K562 (cell line): ENCODE measurements at regions not wholly inside any gene's neighbourhood (a gene's known extent, or its start where the extent isn't known, plus 50 kb on each side); places are given as distances from the start of the nearest gene placed in this dataset.

ENCODE experiments used
- CHCHD3 ChIP-seq: fragments of 250-450 bp; sonication (Bioruptor Pico); IDR thresholded peaks from 2 replicates; pipeline ENCODE4 v2.1.2; 2022; ENCODE audit warnings: mild to moderate bottlenecking
- COPS2 ChIP-seq: fragments of 450-650 bp; conservative IDR thresholded peaks from 2 replicates; pipeline ENCODE4 v1.6.1; 2016; ENCODE audit warnings: mild to moderate bottlenecking, moderate library complexity
- DDX20 ChIP-seq: fragments of 450-650 bp; IDR thresholded peaks from 2 replicates; pipeline ENCODE4 v1.6.1; 2016; ENCODE audit warnings: missing genetic modification characterization, low read depth, mild to moderate bottlenecking, missing compliant biosample characterization, moderate library complexity
- EGR1 ChIP-seq: fragments of 450-650 bp; conservative IDR thresholded peaks from 2 replicates; pipeline ENCODE4 v1.6.1; 2017; ENCODE audit warnings: mild to moderate bottlenecking
- ELK3 ChIP-seq: fragments of 450-650 bp; formaldehyde crosslinking; IDR thresholded peaks from 2 replicates; pipeline ENCODE4 v1.4.0; 2020; ENCODE audit warnings: mild to moderate bottlenecking
- HDAC3 ChIP-seq: fragments of 450-650 bp; IDR thresholded peaks from 2 replicates; pipeline ENCODE4 v1.6.1; 2018; ENCODE audit warnings: borderline replicate concordance, mild to moderate bottlenecking, moderate library complexity; ENCODE audit not compliant: partially characterized antibody
- LCOR ChIP-seq: sonication (generic); formaldehyde crosslinking; IDR thresholded peaks from 2 replicates; pipeline ENCODE4 v1.8.0; 2022; ENCODE audit warnings: mild to moderate bottlenecking, missing genetic modification reagents
- MBD2 ChIP-seq: sonication (generic); IDR thresholded peaks from 2 replicates; pipeline ENCODE4 v1.6.1; 2016; ENCODE audit warnings: low read depth, borderline replicate concordance
- POLR2AphosphoS5 ChIP-seq: IDR thresholded peaks from 2 replicates; pipeline ENCODE4 v1.6.1; 2011; ENCODE audit warnings: mild to moderate bottlenecking, low read depth, low read length, moderate library complexity; ENCODE audit not compliant: control insufficient read depth, insufficient read depth
- POLR3G ChIP-seq: IDR thresholded peaks from 2 replicates; pipeline ENCODE4 v1.6.1; 2011; ENCODE audit not compliant: insufficient read length, insufficient replicate concordance; ENCODE audit errors: extremely low read depth
- PRDM10 ChIP-seq: fragments of 450-650 bp; IDR thresholded peaks from 2 replicates; pipeline ENCODE4 v1.6.1; 2018; ENCODE audit not compliant: partially characterized antibody
- PTRF ChIP-seq: fragments of 450-650 bp; IDR thresholded peaks from 2 replicates; pipeline ENCODE4 v1.6.1; 2016; ENCODE audit warnings: mild to moderate bottlenecking, missing genetic modification characterization, missing compliant biosample characterization
- SIN3B ChIP-seq: fragments of 450-650 bp; IDR thresholded peaks from 2 replicates; pipeline ENCODE4 v1.6.1; 2017; ENCODE audit warnings: low read depth, mild to moderate bottlenecking, moderate library complexity
- SMAD2 ChIP-seq: fragments of 150-350 bp; IDR thresholded peaks from 2 replicates; pipeline ENCODE4 v1.6.1; 2014; ENCODE audit warnings: low read depth, mild to moderate bottlenecking, low read length
- SMARCB1 ChIP-seq: IDR thresholded peaks from 2 replicates; pipeline ENCODE4 v1.6.1; 2011; ENCODE audit warnings: improper control_type of control experiment, low read depth; ENCODE audit not compliant: insufficient read length
- STAT5A ChIP-seq: IDR thresholded peaks from 2 replicates; pipeline ENCODE4 v1.6.1; 2012; ENCODE audit warnings: low read length, inconsistent platforms, borderline replicate concordance
- TBL1XR1 ChIP-seq, 2 experiments: IDR thresholded peaks; 2 replicates each; pipeline ENCODE4 v1.6.1; 2012; ENCODE audit warnings: improper control_type of control experiment in 2 of 2, low read length in 2 of 2, mild to moderate bottlenecking in 1 of 2
- XRCC5 ChIP-seq: fragments of 200-400 bp; formaldehyde crosslinking; IDR thresholded peaks from 2 replicates; pipeline ENCODE4 v1.6.1; 2017; ENCODE audit warnings: low read depth, mild to moderate bottlenecking, low read length
- ZFX ChIP-seq: sonication (generic); formaldehyde crosslinking; IDR thresholded peaks from 2 replicates; pipeline ENCODE4 v1.8.0; 2022; ENCODE audit warnings: mild to moderate bottlenecking, missing genetic modification reagents, moderate library complexity
- ZKSCAN1 ChIP-seq: fragments of 150-350 bp; IDR thresholded peaks from 2 replicates; pipeline ENCODE4 v1.6.1; 2016; ENCODE audit warnings: low read depth, low read length
- ZNF184 ChIP-seq: sonication (generic); formaldehyde crosslinking; IDR thresholded peaks from 2 replicates; pipeline ENCODE4 v1.5.0; 2020; ENCODE audit warnings: missing genetic modification reagents
- TF ChIP-seq, protein P1 (sequence below): fragments of 250-450 bp; sonication (Bioruptor Pico); IDR thresholded peaks from 2 replicates; pipeline ENCODE4 v1.4.0; 2020; ENCODE audit warnings: mild to moderate bottlenecking, moderate library complexity
- TF ChIP-seq, protein P2 (sequence below): fragments of 250-450 bp; sonication (Bioruptor Pico); IDR thresholded peaks from 2 replicates; pipeline ENCODE4 v1.8.0; 2022; ENCODE audit warnings: moderate library complexity, mild to moderate bottlenecking, inconsistent platforms
- TF ChIP-seq, protein P3 (sequence below), 2 experiments: fragments of 250-450 bp in 1 of 2; fragments of 450-650 bp in 1 of 2; sonication (Bioruptor Pico) in 1 of 2; IDR thresholded peaks; 2 replicates each; pipeline versions ENCODE4 v1.6.1 to v1.8.0; 2016 to 2021; ENCODE audit warnings: mild to moderate bottlenecking in 2 of 2, moderate library complexity in 2 of 2, missing compliant biosample characterization in 1 of 2, missing genetic modification characterization in 1 of 2

- no peak for TF ChIP-seq POLR2AphosphoS5
- no peak for TF ChIP-seq PTRF (tag)
- no peak for TF ChIP-seq STAT5A
- TF ChIP-seq MBD2, result no peak
- TF ChIP-seq SMARCB1, result no peak
- TF ChIP-seq CHCHD3, result no peak
- TF ChIP-seq TBL1XR1 (IDR thresholded peaks at IDR 0.05; ENCODE audit: low read length in 2 of 2), result no peak
- TF ChIP-seq XRCC5, result no peak
- TF ChIP-seq, protein P1, sequence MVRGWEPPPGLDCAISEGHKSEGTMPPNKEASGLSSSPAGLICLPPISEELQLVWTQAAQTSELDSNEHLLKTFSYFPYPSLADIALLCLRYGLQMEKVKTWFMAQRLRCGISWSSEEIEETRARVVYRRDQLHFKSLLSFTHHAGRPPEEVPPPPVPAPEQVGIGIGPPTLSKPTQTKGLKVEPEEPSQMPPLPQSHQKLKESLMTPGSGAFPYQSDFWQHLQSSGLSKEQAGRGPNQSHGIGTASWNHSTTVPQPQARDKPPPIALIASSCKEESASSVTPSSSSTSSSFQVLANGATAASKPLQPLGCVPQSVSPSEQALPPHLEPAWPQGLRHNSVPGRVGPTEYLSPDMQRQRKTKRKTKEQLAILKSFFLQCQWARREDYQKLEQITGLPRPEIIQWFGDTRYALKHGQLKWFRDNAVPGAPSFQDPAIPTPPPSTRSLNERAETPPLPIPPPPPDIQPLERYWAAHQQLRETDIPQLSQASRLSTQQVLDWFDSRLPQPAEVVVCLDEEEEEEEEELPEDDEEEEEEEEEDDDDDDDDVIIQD (CRISPR knock-in tag), result no peak
- TF ChIP-seq POLR3G, result no peak
- no peak for TF ChIP-seq HDAC3
- no peak for TF ChIP-seq ELK3 (CRISPR knock-in tag)
- peak; percentile 84 for TF ChIP-seq PRDM10
- TF ChIP-seq SIN3B, result no peak
- TF ChIP-seq EGR1, result 0 out of 2 replicates have a peak, but pooled peaks have one; percentile 15
- TF ChIP-seq LCOR (CRISPR knock-in tag), result no peak
- TF ChIP-seq COPS2, result no peak
- TF ChIP-seq DDX20 (tag), result no peak
- no peak for TF ChIP-seq ZNF184 (CRISPR knock-in tag)
- TF ChIP-seq, protein P2, sequence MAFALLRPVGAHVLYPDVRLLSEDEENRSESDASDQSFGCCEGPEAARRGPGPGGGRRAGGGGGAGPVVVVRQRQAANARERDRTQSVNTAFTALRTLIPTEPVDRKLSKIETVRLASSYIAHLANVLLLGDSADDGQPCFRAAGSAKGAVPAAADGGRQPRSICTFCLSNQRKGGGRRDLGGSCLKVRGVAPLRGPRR (CRISPR knock-in tag), result no peak
- TF ChIP-seq ZFX (CRISPR knock-in tag), result no peak
- TF ChIP-seq, protein P3, sequence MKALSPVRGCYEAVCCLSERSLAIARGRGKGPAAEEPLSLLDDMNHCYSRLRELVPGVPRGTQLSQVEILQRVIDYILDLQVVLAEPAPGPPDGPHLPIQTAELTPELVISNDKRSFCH (CRISPR knock-in tag; IDR thresholded peaks at IDR 0.05), result no peak
- TF ChIP-seq, protein P3 (tag; IDR thresholded peaks at IDR 0.05), result peak; percentile 57
- TF ChIP-seq ZKSCAN1, result no peak
- no peak for TF ChIP-seq SMAD2
These were observed 358.4 kb upstream of the PROK2 start (continued) for GRCh38 chr3:72143322-72143721.
